WERI-Rb-1 (cell line): ENCODE measurements at regions not wholly inside any gene's neighbourhood (a gene's known extent, or its start where the extent isn't known, plus 50 kb on each side); places are given as distances from the start of the nearest gene placed in this dataset.
A peak's percentile ranks its signal among the peaks of the same experiment; 100 is the strongest.

Experiments
- DNase-seq: peaks from one replicate; pipeline ENCODE4 v3.0.0-alpha.2; 2020
- H3K27ac ChIP-seq: fragments of 250-450 bp; sonication (Bioruptor Pico); 2 replicates; pipeline ENCODE4 v1.5.1; 2020; ENCODE audit warnings: mild to moderate bottlenecking, moderate library complexity
- H3K27me3 ChIP-seq: fragments of 250-450 bp; sonication (Bioruptor Pico); 2 replicates; pipeline ENCODE4 v1.5.1; 2021; ENCODE audit warnings: mild to moderate bottlenecking, low read depth, moderate library complexity; ENCODE audit not compliant: insufficient read depth, severe bottlenecking
- H3K36me3 ChIP-seq: fragments of 250-450 bp; sonication (Bioruptor Pico); 2 replicates; pipeline ENCODE4 v1.5.1; 2020; ENCODE audit warnings: mild to moderate bottlenecking, moderate library complexity
- H3K4me3 ChIP-seq: 2 replicates; pipeline ENCODE4 v1.5.1; 2011; ENCODE audit warnings: low read depth, mild to moderate bottlenecking, control low read depth, low read length
- H3K9me3 ChIP-seq: fragments of 250-450 bp; sonication (Bioruptor Pico); 2 replicates; pipeline ENCODE4 v1.5.1; 2021; ENCODE audit warnings: mild to moderate bottlenecking, moderate library complexity; ENCODE audit not compliant: severe bottlenecking
- CTCF ChIP-seq: IDR thresholded peaks from 2 replicates; pipeline ENCODE4 v1.5.1; 2011; ENCODE audit warnings: low read depth, mild to moderate bottlenecking, control low read depth, inconsistent platforms, low read length

GRCh38 chrX:13469963-13470684 is 99.3 kb upstream of the EGFL6 start:
- H3K27ac ChIP-seq = peak overlapping the region; percentile 74
- DNase-seq = no peak
- TF ChIP-seq CTCF = no peak
- H3K27me3 ChIP-seq = no peaks in the 10 kb centered on the region
- H3K9me3 ChIP-seq = no peaks in the 10 kb centered on the region
- H3K4me3 ChIP-seq = no peak overlapping the region
- H3K36me3 ChIP-seq = no peaks in the 10 kb centered on the region

DNA sequence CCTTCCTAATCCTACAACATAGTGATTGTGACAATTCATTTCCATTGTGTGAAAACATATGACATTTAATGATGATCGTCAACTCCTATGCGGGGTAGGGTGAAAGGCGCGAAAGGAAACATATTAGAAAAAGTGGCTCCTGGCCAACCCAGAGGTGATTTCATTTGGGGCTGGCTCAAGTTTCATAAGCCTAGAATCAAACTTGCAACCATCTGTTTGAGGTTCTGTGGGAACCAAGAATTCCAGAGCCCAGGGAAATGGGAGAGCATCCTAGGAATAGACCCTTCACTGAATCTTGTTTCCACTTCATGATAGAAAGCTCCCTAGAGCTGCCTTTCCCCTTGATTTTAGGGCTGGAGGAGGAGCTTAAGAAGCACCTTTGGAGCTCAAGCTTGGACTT is 101.3 kb upstream of the EGFL6 start:
- no peak for TF ChIP-seq CTCF

GRCh38 chrX:13467243-13467642 is 102.2 kb upstream of the EGFL6 start:
- no peaks in the 10 kb centered on the region for H3K27me3 ChIP-seq

More for the DNA sequence above, 101.3 kb upstream of the EGFL6 start:
- Histone ChIP-seq H3K27ac (no peak overlapping the region), H3K4me3 (no peak overlapping the region), H3K36me3 (no peaks in the 10 kb centered on the region), H3K27me3 (no peaks in the 10 kb centered on the region), H3K9me3 (peaks cover 1% of the 10 kb centered on the region)
- DNase-seq = no peak

DNA sequence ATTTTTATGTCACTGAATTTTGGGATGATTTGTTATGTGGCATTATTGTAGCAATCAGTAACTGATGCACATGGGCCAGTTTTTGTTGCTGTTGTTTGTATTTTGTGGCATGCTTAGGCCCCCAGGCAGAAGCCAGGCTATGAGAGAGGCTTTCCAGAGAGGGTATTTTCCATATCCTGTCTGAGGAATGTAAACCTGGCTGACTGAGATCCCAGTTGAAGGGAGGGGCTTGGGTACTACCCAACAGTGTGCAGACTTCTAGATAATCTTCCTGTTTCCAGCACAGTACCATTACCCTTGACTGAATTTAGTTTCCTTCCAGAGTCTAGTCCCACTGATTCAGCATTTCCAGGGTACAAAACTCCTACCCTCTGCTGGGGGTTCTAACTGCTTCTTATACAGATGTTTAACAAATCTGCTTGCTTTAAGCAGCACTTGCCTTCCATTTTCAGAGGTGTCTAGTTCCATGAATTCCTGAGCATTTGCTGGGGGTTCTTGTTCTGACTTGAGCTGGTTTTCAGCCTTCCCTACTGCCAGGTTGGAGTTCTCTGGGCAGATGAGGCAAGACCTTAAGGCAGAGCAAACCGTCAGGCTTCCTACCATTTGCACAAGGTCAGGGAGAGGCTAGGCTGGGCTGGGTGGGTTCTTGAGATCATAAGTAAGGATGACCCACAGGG is 104.7 kb upstream of the EGFL6 start:
- Histone ChIP-seq H3K27ac (no peak overlapping the region; the same call in 1 of the 2 replicates), H3K27me3 (no peaks in the 10 kb centered on the region), H3K36me3 (no peaks in the 10 kb centered on the region), H3K9me3 (peaks cover 7% of the 10 kb centered on the region), H3K4me3 (no peak overlapping the region)
- no peak for DNase-seq
- TF ChIP-seq CTCF = no peak

More at GRCh38 chrX:13467243-13467642, 102.2 kb upstream of the EGFL6 start:
- no peak for DNase-seq
- peaks cover 7% of the 10 kb centered on the region for H3K9me3 ChIP-seq
- H3K4me3 ChIP-seq = no peak overlapping the region
- no peak for TF ChIP-seq CTCF
- H3K36me3 ChIP-seq = no peaks in the 10 kb centered on the region
- H3K27ac ChIP-seq = no peak overlapping the region

DNA sequence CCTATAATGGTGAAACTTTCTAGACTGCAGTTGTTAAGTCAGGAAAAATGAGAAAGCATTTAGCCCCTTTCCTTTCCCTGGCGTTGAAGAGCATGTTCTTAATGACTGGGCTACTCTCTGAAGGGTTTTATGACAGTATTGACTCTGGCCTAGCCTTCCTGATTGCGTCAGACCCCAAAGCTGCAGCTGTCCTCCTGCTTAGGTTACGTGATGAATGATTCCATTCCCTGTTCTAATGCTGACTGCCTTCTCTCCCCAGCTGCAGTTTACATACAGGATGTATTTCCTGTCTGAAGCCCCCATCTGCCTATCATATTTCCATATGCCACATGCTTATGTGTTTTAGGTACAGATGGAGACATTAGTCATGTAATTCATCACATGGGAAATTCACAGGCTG is 105.8 kb upstream of the EGFL6 start:
- Histone ChIP-seq H3K9me3 (peaks cover 7% of the 10 kb centered on the region), H3K4me3 (no peak overlapping the region), H3K36me3 (no peaks in the 10 kb centered on the region), H3K27me3 (no peaks in the 10 kb centered on the region), H3K27ac (peak overlapping the region; percentile 38)
- peak; percentile 60 for DNase-seq
- no peak for TF ChIP-seq CTCF
